HepG2 (cell line): ENCODE measurements at regions not wholly inside any gene's neighbourhood (a gene's known extent, or its start where the extent isn't known, plus 50 kb on each side); places are given as distances from the start of the nearest gene placed in this dataset.

Experiments used
- ZNF263 ChIP-seq: sonication (generic); formaldehyde crosslinking; IDR thresholded peaks from 2 replicates; pipeline ENCODE4 v1.4.0; 2020; ENCODE audit warnings: missing genetic modification reagents
- ZNF549 ChIP-seq: sonication (generic); formaldehyde crosslinking; IDR thresholded peaks from 2 replicates; pipeline ENCODE4 v1.5.0; 2020; ENCODE audit warnings: missing genetic modification reagents
- ZNF589 ChIP-seq: sonication (generic); formaldehyde crosslinking; conservative IDR thresholded peaks from 2 replicates; pipeline ENCODE4 v1.8.0; 2022; ENCODE audit warnings: mild to moderate bottlenecking, moderate library complexity, missing genetic modification reagents
- ZNF597 ChIP-seq: sonication (generic); formaldehyde crosslinking; IDR thresholded peaks from 2 replicates; pipeline ENCODE4 v1.5.0; 2020; ENCODE audit warnings: missing genetic modification reagents
- ZZZ3 ChIP-seq: sonication (generic); formaldehyde crosslinking; IDR thresholded peaks from 2 replicates; pipeline ENCODE4 v1.4.0; 2020; ENCODE audit warnings: missing genetic modification reagents, mild to moderate bottlenecking, borderline replicate concordance
- TF ChIP-seq, protein P1 (sequence below): sonication (generic); formaldehyde crosslinking; IDR thresholded peaks from 2 replicates; pipeline ENCODE4 v1.5.0; 2020; ENCODE audit warnings: mild to moderate bottlenecking, missing genetic modification reagents, moderate library complexity
- TF ChIP-seq, protein P2 (sequence below), 2 experiments: IDR thresholded peaks; 2 replicates each; pipeline ENCODE4 v1.6.1; 2011 to 2012; ENCODE audit warnings: low read length in 2 of 2, borderline replicate concordance in 1 of 2, low read depth in 1 of 2, mild to moderate bottlenecking in 1 of 2, moderate library complexity in 1 of 2

GRCh38 chr11:95563859-95564258 is 225.7 kb downstream of the FAM76B start:
- TF ChIP-seq ZNF549 (CRISPR knock-in tag) (no peak), ZNF597 (CRISPR knock-in tag) (no peak), ZNF263 (CRISPR knock-in tag) (no peak), ZNF589 (CRISPR knock-in tag) (no peak), ZZZ3 (CRISPR knock-in tag) (no peak)
- TF ChIP-seq, protein P1, sequence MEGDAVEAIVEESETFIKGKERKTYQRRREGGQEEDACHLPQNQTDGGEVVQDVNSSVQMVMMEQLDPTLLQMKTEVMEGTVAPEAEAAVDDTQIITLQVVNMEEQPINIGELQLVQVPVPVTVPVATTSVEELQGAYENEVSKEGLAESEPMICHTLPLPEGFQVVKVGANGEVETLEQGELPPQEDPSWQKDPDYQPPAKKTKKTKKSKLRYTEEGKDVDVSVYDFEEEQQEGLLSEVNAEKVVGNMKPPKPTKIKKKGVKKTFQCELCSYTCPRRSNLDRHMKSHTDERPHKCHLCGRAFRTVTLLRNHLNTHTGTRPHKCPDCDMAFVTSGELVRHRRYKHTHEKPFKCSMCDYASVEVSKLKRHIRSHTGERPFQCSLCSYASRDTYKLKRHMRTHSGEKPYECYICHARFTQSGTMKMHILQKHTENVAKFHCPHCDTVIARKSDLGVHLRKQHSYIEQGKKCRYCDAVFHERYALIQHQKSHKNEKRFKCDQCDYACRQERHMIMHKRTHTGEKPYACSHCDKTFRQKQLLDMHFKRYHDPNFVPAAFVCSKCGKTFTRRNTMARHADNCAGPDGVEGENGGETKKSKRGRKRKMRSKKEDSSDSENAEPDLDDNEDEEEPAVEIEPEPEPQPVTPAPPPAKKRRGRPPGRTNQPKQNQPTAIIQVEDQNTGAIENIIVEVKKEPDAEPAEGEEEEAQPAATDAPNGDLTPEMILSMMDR (CRISPR knock-in tag) = no peak
- TF ChIP-seq, protein P2, sequence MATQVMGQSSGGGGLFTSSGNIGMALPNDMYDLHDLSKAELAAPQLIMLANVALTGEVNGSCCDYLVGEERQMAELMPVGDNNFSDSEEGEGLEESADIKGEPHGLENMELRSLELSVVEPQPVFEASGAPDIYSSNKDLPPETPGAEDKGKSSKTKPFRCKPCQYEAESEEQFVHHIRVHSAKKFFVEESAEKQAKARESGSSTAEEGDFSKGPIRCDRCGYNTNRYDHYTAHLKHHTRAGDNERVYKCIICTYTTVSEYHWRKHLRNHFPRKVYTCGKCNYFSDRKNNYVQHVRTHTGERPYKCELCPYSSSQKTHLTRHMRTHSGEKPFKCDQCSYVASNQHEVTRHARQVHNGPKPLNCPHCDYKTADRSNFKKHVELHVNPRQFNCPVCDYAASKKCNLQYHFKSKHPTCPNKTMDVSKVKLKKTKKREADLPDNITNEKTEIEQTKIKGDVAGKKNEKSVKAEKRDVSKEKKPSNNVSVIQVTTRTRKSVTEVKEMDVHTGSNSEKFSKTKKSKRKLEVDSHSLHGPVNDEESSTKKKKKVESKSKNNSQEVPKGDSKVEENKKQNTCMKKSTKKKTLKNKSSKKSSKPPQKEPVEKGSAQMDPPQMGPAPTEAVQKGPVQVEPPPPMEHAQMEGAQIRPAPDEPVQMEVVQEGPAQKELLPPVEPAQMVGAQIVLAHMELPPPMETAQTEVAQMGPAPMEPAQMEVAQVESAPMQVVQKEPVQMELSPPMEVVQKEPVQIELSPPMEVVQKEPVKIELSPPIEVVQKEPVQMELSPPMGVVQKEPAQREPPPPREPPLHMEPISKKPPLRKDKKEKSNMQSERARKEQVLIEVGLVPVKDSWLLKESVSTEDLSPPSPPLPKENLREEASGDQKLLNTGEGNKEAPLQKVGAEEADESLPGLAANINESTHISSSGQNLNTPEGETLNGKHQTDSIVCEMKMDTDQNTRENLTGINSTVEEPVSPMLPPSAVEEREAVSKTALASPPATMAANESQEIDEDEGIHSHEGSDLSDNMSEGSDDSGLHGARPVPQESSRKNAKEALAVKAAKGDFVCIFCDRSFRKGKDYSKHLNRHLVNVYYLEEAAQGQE (IDR thresholded peaks at IDR 0.05; ENCODE audit: borderline replicate concordance in 1 of 2, low read depth in 1 of 2, low read length in 2 of 2) = no peak
